Brain microvascular endothelial cell (primary cell): ENCODE measurements at regions not wholly inside any gene's neighbourhood (a gene's known extent, or its start where the extent isn't known, plus 50 kb on each side); places are given as distances from the start of the nearest gene placed in this dataset.
A peak's percentile ranks its signal among the peaks of the same experiment; 100 is the strongest.

ENCODE experiments used
- DNase-seq: peaks from one replicate; pipeline ENCODE4 v3.0.0-alpha.2; 2020
- H3K27ac ChIP-seq: fragments of 250-450 bp; sonication (Bioruptor Pico); 2 replicates; pipeline ENCODE4 v1.5.1; 2020; ENCODE audit warnings: mild to moderate bottlenecking, moderate library complexity
- H3K27me3 ChIP-seq: fragments of 250-450 bp; sonication (Bioruptor Pico); replicated peaks from 2 replicates; pipeline ENCODE4 v1.5.1; 2020; ENCODE audit warnings: mild to moderate bottlenecking
- H3K36me3 ChIP-seq: fragments of 250-450 bp; sonication (Bioruptor Pico); replicated peaks from 2 replicates; pipeline ENCODE4 v1.5.1; 2020; ENCODE audit warnings: mild to moderate bottlenecking
- H3K4me3 ChIP-seq: 2 replicates; pipeline ENCODE4 v1.5.1; 2011; ENCODE audit warnings: low read depth, mild to moderate bottlenecking, control low read depth, low read length, moderate library complexity
- in situ Hi-C: cut with HindIII; loops from 2 replicates; pipeline ENCODE4 v1.10.0; 2017; ENCODE audit warnings: low sequenced_read_pairs, low pct_ligation_motif_present
- TF ChIP-seq, protein P1 (sequence below): IDR thresholded peaks from 2 replicates; pipeline ENCODE4 v1.5.1; 2011; ENCODE audit warnings: low read depth, mild to moderate bottlenecking, moderate library complexity, low read length, control low read depth, inconsistent platforms; ENCODE audit errors: missing control alignments

- TF ChIP-seq, protein P1, sequence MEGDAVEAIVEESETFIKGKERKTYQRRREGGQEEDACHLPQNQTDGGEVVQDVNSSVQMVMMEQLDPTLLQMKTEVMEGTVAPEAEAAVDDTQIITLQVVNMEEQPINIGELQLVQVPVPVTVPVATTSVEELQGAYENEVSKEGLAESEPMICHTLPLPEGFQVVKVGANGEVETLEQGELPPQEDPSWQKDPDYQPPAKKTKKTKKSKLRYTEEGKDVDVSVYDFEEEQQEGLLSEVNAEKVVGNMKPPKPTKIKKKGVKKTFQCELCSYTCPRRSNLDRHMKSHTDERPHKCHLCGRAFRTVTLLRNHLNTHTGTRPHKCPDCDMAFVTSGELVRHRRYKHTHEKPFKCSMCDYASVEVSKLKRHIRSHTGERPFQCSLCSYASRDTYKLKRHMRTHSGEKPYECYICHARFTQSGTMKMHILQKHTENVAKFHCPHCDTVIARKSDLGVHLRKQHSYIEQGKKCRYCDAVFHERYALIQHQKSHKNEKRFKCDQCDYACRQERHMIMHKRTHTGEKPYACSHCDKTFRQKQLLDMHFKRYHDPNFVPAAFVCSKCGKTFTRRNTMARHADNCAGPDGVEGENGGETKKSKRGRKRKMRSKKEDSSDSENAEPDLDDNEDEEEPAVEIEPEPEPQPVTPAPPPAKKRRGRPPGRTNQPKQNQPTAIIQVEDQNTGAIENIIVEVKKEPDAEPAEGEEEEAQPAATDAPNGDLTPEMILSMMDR = no peak
- H3K36me3 ChIP-seq = no peaks in the 10 kb centered on the region
- in situ Hi-C loops = no loop called here
- no peaks in the 10 kb centered on the region for H3K27me3 ChIP-seq
- no peak for DNase-seq
- H3K27ac ChIP-seq = peak overlapping the region; percentile 100
- H3K4me3 ChIP-seq = no peak overlapping the region
Observed at GRCh38 chr2:150145299-150145692, 342.2 kb downstream of the RND3 start.

DNA sequence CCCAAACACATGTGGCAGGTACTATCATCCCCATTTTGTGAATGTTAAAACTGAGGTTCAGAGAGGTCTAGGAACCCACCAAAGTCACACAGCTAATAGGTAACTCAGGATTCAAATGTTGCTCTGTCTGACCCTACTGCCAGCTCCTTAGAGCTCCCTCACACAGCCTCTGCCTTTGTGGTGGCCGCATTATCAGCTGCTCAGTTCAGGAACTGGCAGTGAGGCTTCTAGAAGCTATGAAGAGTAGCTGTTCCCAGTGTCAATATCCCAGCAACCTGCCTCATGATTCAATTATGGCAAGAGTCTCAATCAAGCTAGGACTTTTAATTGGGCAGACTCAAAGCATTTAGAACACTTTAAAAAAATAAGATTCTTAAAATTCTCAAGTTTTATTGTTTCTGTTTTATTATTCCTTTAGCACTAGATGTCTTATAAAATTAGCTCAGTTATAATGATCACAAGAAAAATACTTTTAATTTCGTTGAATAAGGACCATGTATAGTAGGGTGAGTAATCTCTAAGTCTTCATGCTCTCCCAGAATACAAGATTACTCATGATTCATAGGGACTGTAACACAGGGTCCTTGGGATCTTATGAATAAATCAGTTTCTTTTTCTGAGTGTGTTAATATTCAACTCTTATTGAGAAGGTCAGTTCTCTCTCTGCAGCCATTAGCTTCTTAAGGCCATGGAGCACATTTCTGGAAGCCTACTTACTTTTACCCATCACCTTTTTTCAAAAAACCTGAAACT is 342.7 kb downstream of the RND3 start:
- Histone ChIP-seq H3K27me3 (no peaks in the 10 kb centered on the region), H3K4me3 (no peak overlapping the region), H3K27ac (peak overlapping the region; percentile 100), H3K36me3 (no peaks in the 10 kb centered on the region)
- in situ Hi-C loops = no loop called here
- TF ChIP-seq, protein P1 = no peak
- DNase-seq = no peak

GRCh38 chr2:150143087-150143536 is 344.4 kb downstream of the RND3 start:
- no peaks in the 10 kb centered on the region for H3K36me3 ChIP-seq
- H3K4me3 ChIP-seq = no peak overlapping the region
- TF ChIP-seq, protein P1 = no peak
- DNase-seq = peak; percentile 83
- H3K27ac ChIP-seq = peak overlapping the region; percentile 100
- in situ Hi-C loops = no loop called here
- no peaks in the 10 kb centered on the region for H3K27me3 ChIP-seq

- Histone ChIP-seq H3K36me3 (no peaks in the 10 kb centered on the region), H3K27me3 (no peaks in the 10 kb centered on the region), H3K27ac (peak overlapping the region; percentile 100), H3K4me3 (no peak overlapping the region)
- no peak for DNase-seq
- TF ChIP-seq, protein P1 = no peak
- in situ Hi-C loops = no loop called here
Observed at GRCh38 chr2:150142561-150142960, 344.9 kb downstream of the RND3 start.

DNA sequence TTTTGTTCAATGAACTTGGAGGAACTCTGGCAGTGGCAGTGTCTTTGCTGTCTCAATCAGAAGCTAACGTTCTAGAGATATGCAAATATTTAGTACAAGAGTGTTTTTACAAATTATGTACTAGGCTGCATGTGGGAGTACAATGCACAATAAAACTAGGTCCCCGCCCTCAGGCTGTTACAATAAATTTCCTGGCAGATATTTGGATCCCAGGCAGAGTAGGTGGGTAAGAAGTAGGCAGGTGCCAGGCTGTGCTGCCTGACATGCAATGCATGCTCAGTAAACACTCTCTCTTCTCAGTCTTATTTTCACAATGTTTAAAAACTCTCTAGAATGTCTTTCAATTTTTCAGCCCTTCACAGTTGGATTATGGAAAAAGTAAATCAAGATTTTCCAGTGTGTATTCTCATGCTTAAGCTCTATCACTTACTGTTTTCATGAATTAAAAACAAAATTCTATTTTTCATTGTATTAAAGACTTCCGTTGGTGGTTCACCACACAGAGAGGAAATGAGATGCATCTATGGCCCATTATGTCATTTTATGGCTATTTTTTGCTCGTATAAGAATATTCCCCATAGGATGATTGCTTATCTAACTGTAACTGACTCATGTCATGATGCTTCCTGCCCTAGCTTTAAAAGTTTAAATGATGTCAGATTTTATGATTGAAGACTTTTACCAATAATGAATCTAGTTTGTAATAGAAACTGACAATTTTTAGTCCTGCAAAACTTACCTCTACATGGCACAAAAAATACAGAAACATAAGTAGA is 346.1 kb downstream of the RND3 start:
- in situ Hi-C loops = no loop called here
- peak; percentile 56 for DNase-seq
- TF ChIP-seq, protein P1 = no peak
- H3K36me3 ChIP-seq = no peaks in the 10 kb centered on the region
- H3K27ac ChIP-seq = peak overlapping the region; percentile 100
- no peak overlapping the region for H3K4me3 ChIP-seq
- H3K27me3 ChIP-seq = no peaks in the 10 kb centered on the region
